ENCODE measurements at regions not wholly inside any gene's neighbourhood (a gene's known extent, or its start where the extent isn't known, plus 50 kb on each side); places are given as distances from the start of the nearest gene placed in this dataset.
A peak's percentile ranks its signal among the peaks of the same experiment; 100 is the strongest.

- WGBS = 88% methylated on average over 10 of the region's 14 CpGs
- peaks cover 15% of the 10 kb centered on the region for H3K4me1 ChIP-seq
- no peaks in the 10 kb centered on the region for H3K9me3 ChIP-seq
- H3K27me3 ChIP-seq = peaks cover 4% of the 10 kb centered on the region
- TF ChIP-seq POLR2AphosphoS5 (IDR thresholded peaks at IDR 0.05) (peak in 1 of 3 donors; percentile 40), POLR2A (IDR thresholded peaks at IDR 0.05) (no peak)
- no peak for DNase-seq (ENCODE audit: low spot score in 2 of 2)
- peak overlapping the region; percentile 69 for H3K27ac ChIP-seq
- no peaks in the 10 kb centered on the region for H3K36me3 ChIP-seq
- no peak overlapping the region for H3K4me3 ChIP-seq
These were observed 116.8 kb downstream of the BOD1 start for GRCh38 chr5:173499471-173500212.

DNA sequence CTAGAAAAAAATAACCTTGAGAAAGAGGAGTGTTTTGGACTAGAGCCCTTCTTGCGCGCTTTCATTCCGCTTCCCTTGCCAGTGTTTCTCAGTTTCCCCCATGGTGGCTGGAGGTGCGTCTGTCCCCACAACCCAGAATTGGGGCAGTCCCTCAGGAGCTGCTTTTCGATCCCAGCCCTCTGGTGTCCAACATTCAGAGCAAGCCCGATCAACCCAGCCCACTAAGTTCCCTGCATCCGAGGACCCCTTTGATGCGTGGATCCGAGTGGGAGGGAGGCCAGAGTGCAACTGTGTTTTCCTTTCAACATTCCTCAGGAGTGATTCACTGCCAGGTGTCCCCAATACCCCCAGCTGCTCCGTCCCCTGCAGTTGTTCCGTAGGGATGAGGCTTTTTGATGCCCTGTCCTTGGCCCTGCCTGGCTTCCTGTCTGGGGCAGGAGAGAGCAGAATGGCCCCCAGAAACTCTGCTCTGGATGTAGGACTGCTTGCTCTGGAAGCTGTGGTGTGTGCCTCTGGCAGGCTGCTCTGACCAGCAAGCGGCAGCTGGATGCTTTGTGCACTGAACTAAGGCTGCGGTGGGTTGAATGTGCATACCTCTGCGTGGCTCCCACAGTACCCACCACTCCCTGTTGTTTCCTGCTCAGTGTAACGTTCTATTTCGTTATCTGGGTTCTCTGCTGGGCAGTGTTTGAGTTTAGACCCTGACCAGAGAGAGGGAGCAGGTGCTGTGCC lies 117.5 kb downstream of the BOD1 start:
- Histone ChIP-seq H3K36me3 (no peaks in the 10 kb centered on the region), H3K9me3 (no peaks in the 10 kb centered on the region), H3K27ac (peak overlapping the region; percentile 69), H3K4me3 (no peak overlapping the region), H3K4me1 (peaks cover 19% of the 10 kb centered on the region), H3K27me3 (peaks cover 4% of the 10 kb centered on the region)
- TF ChIP-seq EP300 (IDR thresholded peaks at IDR 0.05) = no peak
- no peak for TF ChIP-seq POLR2AphosphoS5 (IDR thresholded peaks at IDR 0.05)
- no peak for TF ChIP-seq POLR2A (IDR thresholded peaks at IDR 0.05)
- TF ChIP-seq CTCF (IDR thresholded peaks at IDR 0.05) = no peak
- DNase-seq (ENCODE audit: low spot score in 2 of 2) = no peak
- 56% methylated on average over 10 of the region's 16 CpGs for WGBS

- Histone ChIP-seq H3K4me3 (no peak overlapping the region), H3K36me3 (no peaks in the 10 kb centered on the region), H3K27me3 (peaks cover 4% of the 10 kb centered on the region), H3K9me3 (no peaks in the 10 kb centered on the region), H3K27ac (peak overlapping the region; percentile 69), H3K4me1 (peaks cover 19% of the 10 kb centered on the region)
- 31% methylated on average over 9 of the region's 9 CpGs for WGBS
- no peak for TF ChIP-seq POLR2A (IDR thresholded peaks at IDR 0.05)
- no peak for TF ChIP-seq EP300 (IDR thresholded peaks at IDR 0.05)
- TF ChIP-seq CTCF (IDR thresholded peaks at IDR 0.05) = no peak
- TF ChIP-seq POLR2AphosphoS5 (IDR thresholded peaks at IDR 0.05) = no peak
- DNase-seq (ENCODE audit: low spot score in 2 of 2) = no peak
These were observed 118.2 kb downstream of the BOD1 start for GRCh38 chr5:173498286-173498685.

DNA sequence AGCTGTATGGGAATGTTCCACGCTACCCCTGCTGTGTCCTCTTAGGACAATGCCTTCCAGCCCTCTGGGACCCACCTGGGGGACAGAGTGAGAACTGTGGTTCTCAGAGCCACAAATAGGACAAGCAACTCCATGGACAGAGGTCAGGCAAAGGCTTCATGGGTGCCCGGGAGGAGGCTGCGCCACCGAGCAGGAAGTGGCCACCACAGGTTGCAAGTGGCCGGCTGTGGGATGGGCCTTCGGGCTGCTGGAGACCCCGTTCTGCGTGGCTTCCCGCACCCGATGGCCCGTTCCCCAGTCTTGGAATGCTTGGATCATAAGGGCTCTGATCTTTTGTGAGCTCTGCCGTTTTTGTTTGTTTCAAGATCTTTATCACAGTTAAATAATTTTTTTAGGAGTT lies 118.8 kb downstream of the BOD1 start:
- Histone ChIP-seq H3K36me3 (no peaks in the 10 kb centered on the region), H3K27me3 (peaks cover 4% of the 10 kb centered on the region), H3K4me3 (no peak overlapping the region), H3K4me1 (peaks cover 19% of the 10 kb centered on the region), H3K9me3 (no peaks in the 10 kb centered on the region), H3K27ac (peak overlapping the region; percentile 23)
- 76% methylated on average over 12 of the region's 12 CpGs for WGBS
- DNase-seq (ENCODE audit: low spot score in 2 of 2) = no peak
- no peak for TF ChIP-seq POLR2AphosphoS5 (IDR thresholded peaks at IDR 0.05)

GRCh38 chr5:173496883-173497255 lies 119.6 kb downstream of the BOD1 start:
- H3K9me3 ChIP-seq = no peaks in the 10 kb centered on the region
- peaks cover 10% of the 10 kb centered on the region for H3K27me3 ChIP-seq
- H3K4me3 ChIP-seq = no peak overlapping the region
- WGBS = 93% methylated on average over 6 of the region's 6 CpGs
- peaks cover 19% of the 10 kb centered on the region for H3K4me1 ChIP-seq
- no peak overlapping the region for H3K27ac ChIP-seq
- no peak for DNase-seq (ENCODE audit: low spot score in 2 of 2)
- no peaks in the 10 kb centered on the region for H3K36me3 ChIP-seq
- no peak for TF ChIP-seq POLR2AphosphoS5 (IDR thresholded peaks at IDR 0.05)
- no peak for TF ChIP-seq POLR2A (IDR thresholded peaks at IDR 0.05)
- TF ChIP-seq EP300 (IDR thresholded peaks at IDR 0.05) = no peak

DNA sequence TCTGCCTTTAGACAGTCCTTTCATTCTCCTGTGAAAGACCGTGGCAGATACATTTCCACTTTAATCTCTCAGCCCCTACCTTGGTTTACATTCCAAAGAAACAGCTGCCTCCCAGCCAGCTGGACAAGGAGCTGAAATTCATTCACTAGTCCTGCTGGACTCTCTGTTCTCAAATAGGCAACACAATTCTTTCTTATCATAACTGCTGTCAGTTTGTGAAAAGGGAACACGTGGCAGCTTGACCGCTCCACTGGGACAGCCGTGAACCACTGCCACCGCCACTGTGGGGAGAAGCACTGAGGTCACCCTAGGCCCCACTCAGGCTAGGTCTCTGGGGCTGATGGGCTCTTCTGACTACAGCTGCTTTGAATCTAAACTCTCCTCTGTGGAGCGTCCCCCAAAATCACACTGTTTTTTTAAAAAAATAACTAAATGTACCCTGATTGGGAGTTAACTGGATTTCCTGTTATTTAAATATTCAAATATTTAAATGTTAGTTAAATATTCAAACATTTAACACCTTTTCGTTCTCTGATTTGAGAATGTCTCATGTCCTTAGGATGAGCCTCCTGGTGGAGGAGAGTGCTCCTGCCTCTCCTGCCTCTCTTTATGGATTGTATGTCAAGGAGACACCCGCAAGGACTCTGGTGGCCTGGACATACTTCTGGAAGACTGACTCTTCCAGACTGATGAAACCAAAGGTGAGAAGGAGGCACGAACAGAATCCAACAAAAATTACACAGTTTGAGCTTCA lies 120.1 kb downstream of the BOD1 start:
- Histone ChIP-seq H3K36me3 (no peaks in the 10 kb centered on the region), H3K4me1 (peaks cover 19% of the 10 kb centered on the region), H3K27me3 (peaks cover 10% of the 10 kb centered on the region), H3K4me3 (no peak overlapping the region), H3K9me3 (no peaks in the 10 kb centered on the region), H3K27ac (peak overlapping the region; percentile 66)
- 90% methylated on average over 9 of the region's 9 CpGs for WGBS
- TF ChIP-seq POLR2AphosphoS5 (IDR thresholded peaks at IDR 0.05) (no peak), EP300 (IDR thresholded peaks at IDR 0.05) (no peak), POLR2A (IDR thresholded peaks at IDR 0.05) (no peak), CTCF (IDR thresholded peaks at IDR 0.05) (no peak)
- DNase-seq (ENCODE audit: low spot score in 2 of 2) = no peak
